GM06990 (cell line): ENCODE measurements at regions not wholly inside any gene's neighbourhood (a gene's known extent, or its start where the extent isn't known, plus 50 kb on each side); places are given as distances from the start of the nearest gene placed in this dataset.

Experiments
- DNase-seq: peaks from one replicate; pipeline ENCODE4 v3.0.0-alpha.2; 2011; ENCODE audit not compliant: insufficient read length; ENCODE audit errors: extremely low read depth
- H3K27me3 ChIP-seq: replicated peaks from 2 replicates; pipeline ENCODE4 v1.6.0; 2011; ENCODE audit warnings: low read length; ENCODE audit not compliant: control insufficient read depth, insufficient read depth
- H3K36me3 ChIP-seq: 2 replicates; pipeline ENCODE4 v1.5.1; 2011; ENCODE audit warnings: low read length; ENCODE audit not compliant: control insufficient read depth, insufficient read depth
- H3K4me3 ChIP-seq: replicated peaks from 2 replicates; pipeline ENCODE4 v1.5.1; 2011; ENCODE audit warnings: low read depth, mild to moderate bottlenecking, control low read depth, low read length
- TF ChIP-seq, protein P1 (sequence below): IDR thresholded peaks from 2 replicates; pipeline ENCODE4 v1.5.1; 2011; ENCODE audit warnings: low read length, control low read depth, mild to moderate bottlenecking, inconsistent platforms; ENCODE audit not compliant: insufficient read depth, poor library complexity, severe bottlenecking

GRCh38 chr9:34823778-34824177 is 113.8 kb upstream of the CCL21 start:
- Histone ChIP-seq H3K4me3 (no peak overlapping the region), H3K27me3 (peaks cover 1% of the 10 kb centered on the region), H3K36me3 (no peaks in the 10 kb centered on the region)
- DNase-seq, result no peak
- TF ChIP-seq, protein P1, sequence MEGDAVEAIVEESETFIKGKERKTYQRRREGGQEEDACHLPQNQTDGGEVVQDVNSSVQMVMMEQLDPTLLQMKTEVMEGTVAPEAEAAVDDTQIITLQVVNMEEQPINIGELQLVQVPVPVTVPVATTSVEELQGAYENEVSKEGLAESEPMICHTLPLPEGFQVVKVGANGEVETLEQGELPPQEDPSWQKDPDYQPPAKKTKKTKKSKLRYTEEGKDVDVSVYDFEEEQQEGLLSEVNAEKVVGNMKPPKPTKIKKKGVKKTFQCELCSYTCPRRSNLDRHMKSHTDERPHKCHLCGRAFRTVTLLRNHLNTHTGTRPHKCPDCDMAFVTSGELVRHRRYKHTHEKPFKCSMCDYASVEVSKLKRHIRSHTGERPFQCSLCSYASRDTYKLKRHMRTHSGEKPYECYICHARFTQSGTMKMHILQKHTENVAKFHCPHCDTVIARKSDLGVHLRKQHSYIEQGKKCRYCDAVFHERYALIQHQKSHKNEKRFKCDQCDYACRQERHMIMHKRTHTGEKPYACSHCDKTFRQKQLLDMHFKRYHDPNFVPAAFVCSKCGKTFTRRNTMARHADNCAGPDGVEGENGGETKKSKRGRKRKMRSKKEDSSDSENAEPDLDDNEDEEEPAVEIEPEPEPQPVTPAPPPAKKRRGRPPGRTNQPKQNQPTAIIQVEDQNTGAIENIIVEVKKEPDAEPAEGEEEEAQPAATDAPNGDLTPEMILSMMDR, result no peak

- Histone ChIP-seq H3K27me3 (no peaks in the 10 kb centered on the region), H3K4me3 (no peak overlapping the region), H3K36me3 (no peaks in the 10 kb centered on the region)
- DNase-seq, result no peak
- TF ChIP-seq, protein P1, result no peak
These were observed 100.2 kb upstream of the CCL21 start for GRCh38 chr9:34810187-34810524.

GRCh38 chr9:34809504-34810186 is 99.7 kb upstream of the CCL21 start:
- TF ChIP-seq, protein P1, result no peak
- no peak for DNase-seq
- no peak overlapping the region for H3K4me3 ChIP-seq
- H3K36me3 ChIP-seq, result no peaks in the 10 kb centered on the region
- H3K27me3 ChIP-seq, result no peaks in the 10 kb centered on the region

DNA sequence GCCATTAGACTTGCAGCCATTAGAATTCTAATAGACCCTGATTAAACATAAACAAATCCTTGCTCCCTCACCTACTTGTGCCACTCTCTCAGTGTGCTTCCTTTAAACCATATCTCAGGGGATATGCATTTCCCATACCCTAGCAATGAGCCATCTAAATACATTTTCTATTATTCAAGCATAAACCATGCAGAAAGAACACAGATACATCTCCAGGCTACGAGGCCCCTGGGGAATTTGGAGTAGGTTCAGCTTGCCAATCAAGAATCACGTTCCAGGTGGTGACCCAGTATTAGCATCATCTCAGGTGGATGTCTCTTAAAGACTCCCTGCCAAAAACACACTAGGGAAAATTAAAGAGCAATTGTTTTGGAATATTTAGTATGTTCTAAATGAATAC is 93.0 kb upstream of the CCL21 start:
- no peak for DNase-seq
- no peaks in the 10 kb centered on the region for H3K27me3 ChIP-seq
- TF ChIP-seq, protein P1, result no peak

GRCh38 chr9:34797367-34797766 is 87.4 kb upstream of the CCL21 start:
- no peak for DNase-seq
- H3K36me3 ChIP-seq, result no peaks in the 10 kb centered on the region
- no peak overlapping the region for H3K4me3 ChIP-seq
- TF ChIP-seq, protein P1, result no peak
- H3K27me3 ChIP-seq, result no peaks in the 10 kb centered on the region; the same call in 1 of the 2 replicates

More for the DNA sequence above, 93.0 kb upstream of the CCL21 start:
- Histone ChIP-seq H3K4me3 (no peak overlapping the region), H3K36me3 (no peaks in the 10 kb centered on the region)

- no peaks in the 10 kb centered on the region for H3K36me3 ChIP-seq
- no peak for DNase-seq
- no peak overlapping the region for H3K4me3 ChIP-seq
- H3K27me3 ChIP-seq, result no peaks in the 10 kb centered on the region; the same call in 1 of the 2 replicates
- TF ChIP-seq, protein P1, result no peak
These were observed 87.0 kb upstream of the CCL21 start for GRCh38 chr9:34796924-34797323.
